IgD-negative memory B cell (primary cell): ENCODE measurements at regions not wholly inside any gene's neighbourhood (a gene's known extent, or its start where the extent isn't known, plus 50 kb on each side); places are given as distances from the start of the nearest gene placed in this dataset.

Source experiments
- H3K27ac Mint-ChIP-seq, 3 donors: one replicate each; pipeline ENCODE4 v1.8.0; 2020 to 2022; ENCODE audit warnings: mild to moderate bottlenecking in 3 of 3, mixed read lengths in 3 of 3, moderate library complexity in 1 of 3
- H3K27me3 Mint-ChIP-seq: one replicate; pipeline ENCODE4 v1.8.0; 2021; ENCODE audit warnings: mixed read lengths
- H3K36me3 Mint-ChIP-seq: one replicate; pipeline ENCODE4 v1.8.0; 2020; ENCODE audit warnings: mild to moderate bottlenecking, mixed read lengths
- H3K4me1 Mint-ChIP-seq, 3 donors: one replicate each; pipeline ENCODE4 v1.8.0; 2020 to 2022; ENCODE audit warnings: mixed read lengths in 3 of 3, mild to moderate bottlenecking in 1 of 3
- H3K4me3 Mint-ChIP-seq, 4 donors: one replicate each; pipeline ENCODE4 v1.8.0; 2020 to 2022; ENCODE audit warnings: mild to moderate bottlenecking in 4 of 4, mixed read lengths in 4 of 4, moderate library complexity in 3 of 4
- H3K9me3 Mint-ChIP-seq, 3 donors: one replicate each; pipeline ENCODE4 v1.8.0; 2020 to 2021; ENCODE audit warnings: mixed read lengths in 3 of 3, mild to moderate bottlenecking in 1 of 3

- H3K4me3 Mint-ChIP-seq: no peak overlapping the region
- H3K36me3 Mint-ChIP-seq: no peaks in the 10 kb centered on the region
- peaks cover 0 to 2% (median 0%) of the 10 kb centered on the region in 3 donors for H3K9me3 Mint-ChIP-seq
- no peaks in the 10 kb centered on the region for H3K27me3 Mint-ChIP-seq
- peaks cover 0 to 1% (median 0%) of the 10 kb centered on the region in 3 donors for H3K4me1 Mint-ChIP-seq
- H3K27ac Mint-ChIP-seq: peak overlapping the region in 1 of 3 donors; percentile 13
Observed at GRCh38 chr7:18414885-18415284, 80.7 kb upstream of the HDAC9 start.

- H3K27ac Mint-ChIP-seq: no peak overlapping the region
- no peaks in the 10 kb centered on the region for H3K36me3 Mint-ChIP-seq
- H3K27me3 Mint-ChIP-seq: no peaks in the 10 kb centered on the region
- H3K4me3 Mint-ChIP-seq: no peak overlapping the region
- peaks cover 0 to 2% (median 0%) of the 10 kb centered on the region in 3 donors for H3K9me3 Mint-ChIP-seq
- H3K4me1 Mint-ChIP-seq: peaks cover 1 to 10% (median 9%) of the 10 kb centered on the region in 3 donors
Observed at GRCh38 chr7:18416988-18417387, 78.6 kb upstream of the HDAC9 start.

- H3K9me3 Mint-ChIP-seq: peaks cover 0 to 2% (median 0%) of the 10 kb centered on the region in 3 donors
- H3K4me1 Mint-ChIP-seq: peaks cover 4 to 10% (median 9%) of the 10 kb centered on the region in 3 donors
- H3K27ac Mint-ChIP-seq: peak overlapping the region in 1 of 3 donors; percentile 47
- no peaks in the 10 kb centered on the region for H3K27me3 Mint-ChIP-seq
- no peak overlapping the region for H3K4me3 Mint-ChIP-seq
- H3K36me3 Mint-ChIP-seq: peaks cover 2% of the 10 kb centered on the region
Observed at GRCh38 chr7:18419456-18419855, 76.1 kb upstream of the HDAC9 start.

GRCh38 chr7:18420108-18420507 lies 75.4 kb upstream of the HDAC9 start:
- peak overlapping the region in 1 of 3 donors; percentile 69 for H3K27ac Mint-ChIP-seq

GRCh38 chr7:18420748-18421147 lies 74.8 kb upstream of the HDAC9 start:
- peak overlapping the region in 1 of 3 donors; percentile 69 for H3K27ac Mint-ChIP-seq
- H3K4me1 Mint-ChIP-seq: peaks cover 4 to 10% (median 9%) of the 10 kb centered on the region in 3 donors
- H3K4me3 Mint-ChIP-seq: no peak overlapping the region
- no peaks in the 10 kb centered on the region for H3K27me3 Mint-ChIP-seq
- H3K9me3 Mint-ChIP-seq: peaks cover 0 to 2% (median 0%) of the 10 kb centered on the region in 3 donors
- H3K36me3 Mint-ChIP-seq: peaks cover 3% of the 10 kb centered on the region

More at GRCh38 chr7:18420108-18420507, 75.4 kb upstream of the HDAC9 start:
- H3K4me3 Mint-ChIP-seq: no peak overlapping the region
- H3K27me3 Mint-ChIP-seq: no peaks in the 10 kb centered on the region
- H3K9me3 Mint-ChIP-seq: peaks cover 0 to 2% (median 0%) of the 10 kb centered on the region in 3 donors
- H3K4me1 Mint-ChIP-seq: peaks cover 4 to 10% (median 9%) of the 10 kb centered on the region in 3 donors
- peaks cover 2% of the 10 kb centered on the region for H3K36me3 Mint-ChIP-seq

- H3K4me3 Mint-ChIP-seq: no peak overlapping the region
- peaks cover 0 to 2% (median 0%) of the 10 kb centered on the region in 3 donors for H3K9me3 Mint-ChIP-seq
- peaks cover 4 to 10% (median 9%) of the 10 kb centered on the region in 3 donors for H3K4me1 Mint-ChIP-seq
- no peak overlapping the region for H3K27ac Mint-ChIP-seq
- H3K36me3 Mint-ChIP-seq: peaks cover 3% of the 10 kb centered on the region
- no peaks in the 10 kb centered on the region for H3K27me3 Mint-ChIP-seq
Observed at GRCh38 chr7:18421297-18422002, 74.1 kb upstream of the HDAC9 start.

- Mint-ChIP-seq H3K4me3 (no peak overlapping the region), H3K9me3 (no peaks in the 10 kb centered on the region), H3K4me1 (peaks cover 4 to 10% (median 8%) of the 10 kb centered on the region in 3 donors), H3K27ac (no peak overlapping the region), H3K27me3 (no peaks in the 10 kb centered on the region), H3K36me3 (peaks cover 3% of the 10 kb centered on the region)
Observed at GRCh38 chr7:18425227-18425626, 70.3 kb upstream of the HDAC9 start.

- H3K4me3 Mint-ChIP-seq: no peak overlapping the region
- H3K4me1 Mint-ChIP-seq: peaks cover 4 to 9% (median 8%) of the 10 kb centered on the region in 3 donors
- H3K9me3 Mint-ChIP-seq: no peaks in the 10 kb centered on the region
- no peaks in the 10 kb centered on the region for H3K27me3 Mint-ChIP-seq
- no peak overlapping the region for H3K27ac Mint-ChIP-seq
- H3K36me3 Mint-ChIP-seq: peaks cover 3% of the 10 kb centered on the region
Observed at GRCh38 chr7:18425838-18426445, 69.6 kb upstream of the HDAC9 start.

GRCh38 chr7:18426564-18427226 lies 68.9 kb upstream of the HDAC9 start:
- Mint-ChIP-seq H3K9me3 (no peaks in the 10 kb centered on the region), H3K27ac (no peak overlapping the region), H3K4me1 (peaks cover 2 to 4% (median 3%) of the 10 kb centered on the region in 3 donors), H3K4me3 (no peak overlapping the region), H3K36me3 (peaks cover 3% of the 10 kb centered on the region), H3K27me3 (no peaks in the 10 kb centered on the region)

- Mint-ChIP-seq H3K36me3 (peaks cover 1% of the 10 kb centered on the region), H3K27me3 (no peaks in the 10 kb centered on the region), H3K4me3 (no peak overlapping the region), H3K4me1 (no peaks in the 10 kb centered on the region), H3K9me3 (no peaks in the 10 kb centered on the region), H3K27ac (no peak overlapping the region)
Observed at GRCh38 chr7:18429547-18429946, 66.0 kb upstream of the HDAC9 start.

- Mint-ChIP-seq H3K4me3 (no peak overlapping the region), H3K27me3 (no peaks in the 10 kb centered on the region), H3K36me3 (no peaks in the 10 kb centered on the region), H3K9me3 (no peaks in the 10 kb centered on the region), H3K27ac (no peak overlapping the region), H3K4me1 (no peaks in the 10 kb centered on the region)
Observed at GRCh38 chr7:18430810-18431209, 64.7 kb upstream of the HDAC9 start.

- no peak overlapping the region for H3K27ac Mint-ChIP-seq
- no peaks in the 10 kb centered on the region for H3K27me3 Mint-ChIP-seq
- no peaks in the 10 kb centered on the region for H3K9me3 Mint-ChIP-seq
- H3K36me3 Mint-ChIP-seq: no peaks in the 10 kb centered on the region
- peaks cover 0 to 3% (median 0%) of the 10 kb centered on the region in 3 donors for H3K4me1 Mint-ChIP-seq
- H3K4me3 Mint-ChIP-seq: no peak overlapping the region
Observed at GRCh38 chr7:18434171-18434570, 61.4 kb upstream of the HDAC9 start.

GRCh38 chr7:18437101-18437500 lies 58.4 kb upstream of the HDAC9 start:
- H3K36me3 Mint-ChIP-seq: no peaks in the 10 kb centered on the region
- no peaks in the 10 kb centered on the region for H3K9me3 Mint-ChIP-seq
- no peak overlapping the region for H3K27ac Mint-ChIP-seq
- no peaks in the 10 kb centered on the region for H3K27me3 Mint-ChIP-seq
- peaks cover 4 to 7% (median 4%) of the 10 kb centered on the region in 3 donors for H3K4me1 Mint-ChIP-seq
- H3K4me3 Mint-ChIP-seq: no peak overlapping the region

- H3K9me3 Mint-ChIP-seq: no peaks in the 10 kb centered on the region
- no peaks in the 10 kb centered on the region for H3K36me3 Mint-ChIP-seq
Observed at GRCh38 chr7:18440934-18441333, 54.6 kb upstream of the HDAC9 start.

GRCh38 chr7:18444826-18445225 lies 50.7 kb upstream of the HDAC9 start:
- no peaks in the 10 kb centered on the region for H3K27me3 Mint-ChIP-seq
- no peak overlapping the region for H3K4me3 Mint-ChIP-seq
- H3K36me3 Mint-ChIP-seq: no peaks in the 10 kb centered on the region
- no peaks in the 10 kb centered on the region for H3K9me3 Mint-ChIP-seq
- H3K4me1 Mint-ChIP-seq: peaks cover 0 to under 1% (median under 1%) of the 10 kb centered on the region in 3 donors
- no peak overlapping the region for H3K27ac Mint-ChIP-seq

More at GRCh38 chr7:18440934-18441333, 54.6 kb upstream of the HDAC9 start:
- Mint-ChIP-seq H3K27me3 (no peaks in the 10 kb centered on the region), H3K27ac (no peak overlapping the region), H3K4me1 (peaks cover 4 to 7% (median 4%) of the 10 kb centered on the region in 3 donors), H3K4me3 (no peak overlapping the region)
